ENCODE measurements at regions not wholly inside any gene's neighbourhood (a gene's known extent, or its start where the extent isn't known, plus 50 kb on each side); places are given as distances from the start of the nearest gene placed in this dataset.

- intact Hi-C loops (cut with DNase I), result no loop called here
- Histone ChIP-seq H3K4me1 (peaks cover 3 to 39% (median 17%) of the 10 kb centered on the region in 9 donors), H3K9me3 (peaks cover 0 to 3% (median 0%) of the 10 kb centered on the region in 11 donors), H3K4me3 (no peak overlapping the region), H3K36me3 (no peaks in the 10 kb centered on the region), H3K27me3 (no peaks in the 10 kb centered on the region), H3K27ac (peak overlapping the region in 4 of 10 donors; percentile 18 to 65 (median 34))
- DNase-seq, result no peak
- TF ChIP-seq CTCF (IDR thresholded peaks at IDR 0.05), result no peak
- ATAC-seq, result peak in 1 of 8 donors; percentile 3
- WGBS, 2 donors, result 55% methylated on average over 7 of the region's 7 CpGs
Observed at GRCh38 chr2:43097644-43098408, 128.6 kb downstream of the ZFP36L2 start.

GRCh38 chr2:43095533-43096295 lies 130.7 kb downstream of the ZFP36L2 start:
- peaks cover 0 to 19% (median 8%) of the 10 kb centered on the region in 9 donors for H3K4me1 ChIP-seq
- no peaks in the 10 kb centered on the region for H3K36me3 ChIP-seq
- peaks cover 0 to 9% (median 3%) of the 10 kb centered on the region in 11 donors for H3K9me3 ChIP-seq
- H3K27ac ChIP-seq, result no peak overlapping the region
- H3K4me3 ChIP-seq, result no peak overlapping the region
- no peak for ATAC-seq
- 95 to 99% methylated on average over 4 of the region's 4 CpGs for WGBS, 2 donors
- intact Hi-C loops (cut with DNase I), result no loop called here
- TF ChIP-seq CTCF (IDR thresholded peaks at IDR 0.05), result no peak
- no peaks in the 10 kb centered on the region for H3K27me3 ChIP-seq
- no peak for DNase-seq

- H3K27me3 ChIP-seq, result no peaks in the 10 kb centered on the region
- H3K4me1 ChIP-seq, result peaks cover 0 to 12% (median 4%) of the 10 kb centered on the region in 9 donors
- ATAC-seq (no peak), DNase-seq (no peak)
- intact Hi-C loops (cut with DNase I), result no loop called here
- no peak overlapping the region for H3K4me3 ChIP-seq
- H3K36me3 ChIP-seq, result no peaks in the 10 kb centered on the region
- H3K9me3 ChIP-seq, result peaks cover 0 to 21% (median 7%) of the 10 kb centered on the region in 11 donors
- no peak for TF ChIP-seq CTCF (IDR thresholded peaks at IDR 0.05)
- no peak overlapping the region for H3K27ac ChIP-seq
- 86% methylated on average over 2 of the region's 2 CpGs for WGBS, 2 donors
Observed at GRCh38 chr2:43092520-43093179, 133.8 kb downstream of the ZFP36L2 start.

GRCh38 chr2:43090317-43090716 lies 136.1 kb downstream of the ZFP36L2 start:
- no peaks in the 10 kb centered on the region for H3K27me3 ChIP-seq
- no peak for DNase-seq
- WGBS, 2 donors, result 100% methylated on average over 1 of the region's 1 CpG

More at GRCh38 chr2:43090317-43090716, 136.1 kb downstream of the ZFP36L2 start:
- Histone ChIP-seq H3K36me3 (no peaks in the 10 kb centered on the region), H3K27ac (no peak overlapping the region), H3K4me1 (peaks cover 12 to 30% (median 24%) of the 10 kb centered on the region in 9 donors), H3K9me3 (peaks cover 0 to 21% (median 7%) of the 10 kb centered on the region in 11 donors), H3K4me3 (no peak overlapping the region)
- intact Hi-C loops (cut with DNase I), result no loop called here
- TF ChIP-seq CTCF (IDR thresholded peaks at IDR 0.05), result no peak
- ATAC-seq, result no peak

All from heart right ventricle (tissue), 16 donors.